ENCODE measurements at regions not wholly inside any gene's neighbourhood (a gene's known extent, or its start where the extent isn't known, plus 50 kb on each side); places are given as distances from the start of the nearest gene placed in this dataset.

- no peak for DNase-seq
- H3K9me3 Mint-ChIP-seq (ENCODE audit: unreplicated experiment) = no peaks in the 10 kb centered on the region
- H3K36me3 Mint-ChIP-seq (ENCODE audit: unreplicated experiment) = no peaks in the 10 kb centered on the region
- no peak overlapping the region for H3K4me3 Mint-ChIP-seq (ENCODE audit: unreplicated experiment)
- H3K27me3 Mint-ChIP-seq (ENCODE audit: unreplicated experiment) = peaks cover 2% of the 10 kb centered on the region
- no peak overlapping the region for H3K27ac Mint-ChIP-seq (ENCODE audit: unreplicated experiment)
- no peak for TF ChIP-seq CTCF (IDR thresholded peaks at IDR 0.05; ENCODE audit: partially characterized antibody, unreplicated experiment)
- H3K4me1 Mint-ChIP-seq (ENCODE audit: low read depth, unreplicated experiment) = no peaks in the 10 kb centered on the region
Measured at GRCh38 chrY:15162211-15162610, 637.9 kb downstream of the NLGN4Y start.

- no peaks in the 10 kb centered on the region for H3K27me3 Mint-ChIP-seq (ENCODE audit: unreplicated experiment)
- H3K36me3 Mint-ChIP-seq (ENCODE audit: unreplicated experiment) = no peaks in the 10 kb centered on the region
- no peak for DNase-seq
- no peak overlapping the region for H3K27ac Mint-ChIP-seq (ENCODE audit: unreplicated experiment)
- no peaks in the 10 kb centered on the region for H3K4me1 Mint-ChIP-seq (ENCODE audit: low read depth, unreplicated experiment)
- no peak for TF ChIP-seq CTCF (IDR thresholded peaks at IDR 0.05; ENCODE audit: partially characterized antibody, unreplicated experiment)
- no peak overlapping the region for H3K4me3 Mint-ChIP-seq (ENCODE audit: unreplicated experiment)
- no peaks in the 10 kb centered on the region for H3K9me3 Mint-ChIP-seq (ENCODE audit: unreplicated experiment)
Measured at GRCh38 chrY:15179890-15180289, 655.6 kb downstream of the NLGN4Y start.

GRCh38 chrY:15229056-15229455, 704.7 kb downstream of the NLGN4Y start:
- no peak overlapping the region for H3K27ac Mint-ChIP-seq (ENCODE audit: unreplicated experiment)
- no peak for DNase-seq
- no peaks in the 10 kb centered on the region for H3K36me3 Mint-ChIP-seq (ENCODE audit: unreplicated experiment)
- H3K4me3 Mint-ChIP-seq (ENCODE audit: unreplicated experiment) = no peak overlapping the region
- no peaks in the 10 kb centered on the region for H3K27me3 Mint-ChIP-seq (ENCODE audit: unreplicated experiment)
- TF ChIP-seq CTCF (IDR thresholded peaks at IDR 0.05; ENCODE audit: partially characterized antibody, unreplicated experiment) = no peak
- H3K9me3 Mint-ChIP-seq (ENCODE audit: unreplicated experiment) = no peaks in the 10 kb centered on the region
- no peaks in the 10 kb centered on the region for H3K4me1 Mint-ChIP-seq (ENCODE audit: low read depth, unreplicated experiment)

GRCh38 chrY:15239596-15240132, 715.3 kb downstream of the NLGN4Y start:
- no peaks in the 10 kb centered on the region for H3K36me3 Mint-ChIP-seq (ENCODE audit: unreplicated experiment)
- H3K27me3 Mint-ChIP-seq (ENCODE audit: unreplicated experiment) = no peaks in the 10 kb centered on the region
- H3K9me3 Mint-ChIP-seq (ENCODE audit: unreplicated experiment) = peaks cover 2% of the 10 kb centered on the region
- H3K4me1 Mint-ChIP-seq (ENCODE audit: low read depth, unreplicated experiment) = no peaks in the 10 kb centered on the region
- H3K4me3 Mint-ChIP-seq (ENCODE audit: unreplicated experiment) = no peak overlapping the region
- TF ChIP-seq CTCF (IDR thresholded peaks at IDR 0.05; ENCODE audit: partially characterized antibody, unreplicated experiment) = no peak
- no peak overlapping the region for H3K27ac Mint-ChIP-seq (ENCODE audit: unreplicated experiment)
- DNase-seq = no peak

- H3K36me3 Mint-ChIP-seq (ENCODE audit: unreplicated experiment) = no peaks in the 10 kb centered on the region
Measured at GRCh38 chrY:15259286-15259685, 735.0 kb downstream of the NLGN4Y start.

More at GRCh38 chrY:15259286-15259685, 735.0 kb downstream of the NLGN4Y start:
- Mint-ChIP-seq H3K4me1 (ENCODE audit: low read depth, unreplicated experiment) (no peaks in the 10 kb centered on the region), H3K27ac (ENCODE audit: unreplicated experiment) (no peak overlapping the region), H3K4me3 (ENCODE audit: unreplicated experiment) (no peak overlapping the region), H3K9me3 (ENCODE audit: unreplicated experiment) (peaks cover 2% of the 10 kb centered on the region), H3K27me3 (ENCODE audit: unreplicated experiment) (no peaks in the 10 kb centered on the region)
- TF ChIP-seq CTCF (IDR thresholded peaks at IDR 0.05; ENCODE audit: partially characterized antibody, unreplicated experiment) = no peak
- DNase-seq = no peak

Data from glutamatergic neuron (in vitro differentiated cells).